ENCODE measurements at regions not wholly inside any gene's neighbourhood (a gene's known extent, or its start where the extent isn't known, plus 50 kb on each side); places are given as distances from the start of the nearest gene placed in this dataset.

- H3K36me3 ChIP-seq (ENCODE audit: insufficient read depth, low read length), result no peaks in the 10 kb centered on the region
Measured at GRCh38 chr2:75772908-75773630, 62.4 kb upstream of the GCFC2 start.

GRCh38 chr2:75765798-75766197, 55.1 kb upstream of the GCFC2 start:
- no peaks in the 10 kb centered on the region for H3K79me2 ChIP-seq (ENCODE audit: insufficient read depth, low read length)
- TF ChIP-seq EZH2 (IDR thresholded peaks at IDR 0.05; ENCODE audit: borderline replicate concordance, low read depth, low read length, severe bottlenecking) (no peak), CTCF (IDR thresholded peaks at IDR 0.05; ENCODE audit: borderline replicate concordance, extremely low read depth, low read length, poor library complexity, severe bottlenecking) (no peak)
- H3K27me3 ChIP-seq (ENCODE audit: insufficient read depth, low read length, poor library complexity), result peaks cover 21% of the 10 kb centered on the region
- no peak overlapping the region for H3K4me3 ChIP-seq (ENCODE audit: low read depth in 1 of 2, low read length in 2 of 2)
- H3K36me3 ChIP-seq (ENCODE audit: insufficient read depth, low read length), result no peaks in the 10 kb centered on the region
- no peak overlapping the region for H2AFZ ChIP-seq (ENCODE audit: low read depth, low read length)
- H3K9me3 ChIP-seq (ENCODE audit: insufficient read depth, low read length, severe bottlenecking), result no peaks in the 10 kb centered on the region
- H3K27ac ChIP-seq (ENCODE audit: low read length), result no peak overlapping the region
- ATAC-seq (ENCODE audit: insufficient read depth, low read depth), result no peak
- no peaks in the 10 kb centered on the region for H4K20me1 ChIP-seq (ENCODE audit: insufficient read depth, low read length)
- no peak overlapping the region for H3K4me2 ChIP-seq (ENCODE audit: insufficient read depth, low read length)
- no peak for DNase-seq
- no peak overlapping the region for H3K9ac ChIP-seq (ENCODE audit: low read depth, low read length)
- H3K4me1 ChIP-seq (ENCODE audit: insufficient read depth, low read length), result no peaks in the 10 kb centered on the region

More at GRCh38 chr2:75772908-75773630, 62.4 kb upstream of the GCFC2 start:
- no peaks in the 10 kb centered on the region for H4K20me1 ChIP-seq (ENCODE audit: insufficient read depth, low read length)
- no peak overlapping the region for H3K27ac ChIP-seq (ENCODE audit: low read length)
- H3K4me2 ChIP-seq (ENCODE audit: insufficient read depth, low read length), result no peak overlapping the region
- no peak overlapping the region for H3K4me3 ChIP-seq (ENCODE audit: low read depth in 1 of 2, low read length in 2 of 2)
- DNase-seq, result no peak
- no peak overlapping the region for H3K9ac ChIP-seq (ENCODE audit: low read depth, low read length)
- no peaks in the 10 kb centered on the region for H3K4me1 ChIP-seq (ENCODE audit: insufficient read depth, low read length)
- no peaks in the 10 kb centered on the region for H3K79me2 ChIP-seq (ENCODE audit: insufficient read depth, low read length)
- TF ChIP-seq CTCF (IDR thresholded peaks at IDR 0.05; ENCODE audit: borderline replicate concordance, extremely low read depth, low read length, poor library complexity, severe bottlenecking) (no peak), EZH2 (IDR thresholded peaks at IDR 0.05; ENCODE audit: borderline replicate concordance, low read depth, low read length, severe bottlenecking) (no peak)
- ATAC-seq (ENCODE audit: insufficient read depth, low read depth), result no peak
- H3K9me3 ChIP-seq (ENCODE audit: insufficient read depth, low read length, severe bottlenecking), result no peaks in the 10 kb centered on the region
- H3K27me3 ChIP-seq (ENCODE audit: insufficient read depth, low read length, poor library complexity), result peaks cover 27% of the 10 kb centered on the region
- H2AFZ ChIP-seq (ENCODE audit: low read depth, low read length), result no peak overlapping the region

GRCh38 chr2:75764611-75765010, 53.9 kb upstream of the GCFC2 start:
- no peak overlapping the region for H3K4me3 ChIP-seq (ENCODE audit: low read depth in 1 of 2, low read length in 2 of 2)
- no peak for ATAC-seq (ENCODE audit: insufficient read depth, low read depth)
- H3K27me3 ChIP-seq (ENCODE audit: insufficient read depth, low read length, poor library complexity), result peaks cover 18% of the 10 kb centered on the region
- TF ChIP-seq EZH2 (IDR thresholded peaks at IDR 0.05; ENCODE audit: borderline replicate concordance, low read depth, low read length, severe bottlenecking) (no peak), CTCF (IDR thresholded peaks at IDR 0.05; ENCODE audit: borderline replicate concordance, extremely low read depth, low read length, poor library complexity, severe bottlenecking) (no peak)
- H4K20me1 ChIP-seq (ENCODE audit: insufficient read depth, low read length), result no peaks in the 10 kb centered on the region
- no peak overlapping the region for H3K4me2 ChIP-seq (ENCODE audit: insufficient read depth, low read length)
- no peak overlapping the region for H2AFZ ChIP-seq (ENCODE audit: low read depth, low read length)
- H3K9me3 ChIP-seq (ENCODE audit: insufficient read depth, low read length, severe bottlenecking), result no peaks in the 10 kb centered on the region
- H3K79me2 ChIP-seq (ENCODE audit: insufficient read depth, low read length), result no peaks in the 10 kb centered on the region
- no peak overlapping the region for H3K9ac ChIP-seq (ENCODE audit: low read depth, low read length)
- H3K36me3 ChIP-seq (ENCODE audit: insufficient read depth, low read length), result no peaks in the 10 kb centered on the region
- H3K4me1 ChIP-seq (ENCODE audit: insufficient read depth, low read length), result no peaks in the 10 kb centered on the region
- no peak overlapping the region for H3K27ac ChIP-seq (ENCODE audit: low read length)
- DNase-seq, result no peak
